Mucosa of descending colon (tissue), 3 donors: ENCODE measurements at regions not wholly inside any gene's neighbourhood (a gene's known extent, or its start where the extent isn't known, plus 50 kb on each side); places are given as distances from the start of the nearest gene placed in this dataset.

Source experiments
- ATAC-seq: fragments of 200-7000 bp; cut with Tn5 transposase; one replicate; pipeline ENCODE4 v1.9.1; 2020; ENCODE audit warnings: mild to moderate bottlenecking, moderate library complexity
- DNase-seq, 3 donors: peaks; one replicate each; pipeline ENCODE4 v3.0.0-alpha.2; 2020
- H3K36me3 ChIP-seq: fragments of 200-600 bp; one replicate; pipeline ENCODE4 v1.8.0; 2021; ENCODE audit warnings: low read depth, mild to moderate bottlenecking
- H3K4me1 ChIP-seq: fragments of 200-600 bp; one replicate; pipeline ENCODE4 v1.8.0; 2021; ENCODE audit warnings: low read depth, mild to moderate bottlenecking
- H3K4me3 ChIP-seq: fragments of 200-600 bp; one replicate; pipeline ENCODE4 v1.8.0; 2021; ENCODE audit warnings: mild to moderate bottlenecking
- H3K9me3 ChIP-seq: fragments of 200-600 bp; one replicate; pipeline ENCODE4 v1.8.0; 2021; ENCODE audit warnings: mild to moderate bottlenecking
- intact Hi-C, 2 donors: fragments of 100-400 bp; cut with DNase I in 1 of 2; cut with micrococcal nuclease in 1 of 2; formaldehyde crosslinking; loops; one replicate each; pipeline versions ENCODE4 v1.11.0 to v1.11.1; 2022; cut with DNase I, micrococcal nuclease
- TF ChIP-seq, protein P1 (sequence below): fragments of 200-600 bp; IDR thresholded peaks from one replicate; pipeline ENCODE4 v1.8.0; 2022; ENCODE audit warnings: antibody characterized with exemption, mild to moderate bottlenecking
- donor health status: DM: no; HTN: no; CAD: no; lungs with moderate emphysema.
- donor health status: DM: no; HTN: no; CAD: no.
- donor health status: DM: no; HTN: yes; CAD: no.

DNA sequence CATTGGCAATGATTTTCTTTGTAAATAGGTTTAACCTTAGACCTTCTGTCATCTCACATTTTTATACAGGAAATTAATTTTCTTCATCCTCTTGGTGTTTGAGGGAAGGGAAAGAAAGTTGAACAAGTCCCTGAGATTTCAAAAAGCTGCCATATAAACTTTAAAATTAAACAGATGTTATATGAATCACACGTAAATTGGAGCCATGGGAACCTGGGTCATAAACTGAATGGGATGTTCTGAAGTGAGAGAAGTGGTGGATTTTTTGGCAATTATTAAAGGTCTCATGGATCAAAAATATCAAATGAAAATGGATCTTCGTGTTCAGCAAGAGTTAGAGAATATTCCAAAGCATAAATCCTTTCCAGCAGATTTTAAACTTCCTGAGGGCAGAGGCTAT, 242.2 kb downstream of the DMRT2 start:
- TF ChIP-seq, protein P1, sequence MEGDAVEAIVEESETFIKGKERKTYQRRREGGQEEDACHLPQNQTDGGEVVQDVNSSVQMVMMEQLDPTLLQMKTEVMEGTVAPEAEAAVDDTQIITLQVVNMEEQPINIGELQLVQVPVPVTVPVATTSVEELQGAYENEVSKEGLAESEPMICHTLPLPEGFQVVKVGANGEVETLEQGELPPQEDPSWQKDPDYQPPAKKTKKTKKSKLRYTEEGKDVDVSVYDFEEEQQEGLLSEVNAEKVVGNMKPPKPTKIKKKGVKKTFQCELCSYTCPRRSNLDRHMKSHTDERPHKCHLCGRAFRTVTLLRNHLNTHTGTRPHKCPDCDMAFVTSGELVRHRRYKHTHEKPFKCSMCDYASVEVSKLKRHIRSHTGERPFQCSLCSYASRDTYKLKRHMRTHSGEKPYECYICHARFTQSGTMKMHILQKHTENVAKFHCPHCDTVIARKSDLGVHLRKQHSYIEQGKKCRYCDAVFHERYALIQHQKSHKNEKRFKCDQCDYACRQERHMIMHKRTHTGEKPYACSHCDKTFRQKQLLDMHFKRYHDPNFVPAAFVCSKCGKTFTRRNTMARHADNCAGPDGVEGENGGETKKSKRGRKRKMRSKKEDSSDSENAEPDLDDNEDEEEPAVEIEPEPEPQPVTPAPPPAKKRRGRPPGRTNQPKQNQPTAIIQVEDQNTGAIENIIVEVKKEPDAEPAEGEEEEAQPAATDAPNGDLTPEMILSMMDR, result no peak
- Histone ChIP-seq H3K9me3 (no peaks in the 10 kb centered on the region), H3K4me1 (no peaks in the 10 kb centered on the region), H3K4me3 (no peak overlapping the region), H3K36me3 (no peaks in the 10 kb centered on the region)
- no peak for ATAC-seq
- DNase-seq, result no peak
- intact Hi-C loops, result no loop called here

DNA sequence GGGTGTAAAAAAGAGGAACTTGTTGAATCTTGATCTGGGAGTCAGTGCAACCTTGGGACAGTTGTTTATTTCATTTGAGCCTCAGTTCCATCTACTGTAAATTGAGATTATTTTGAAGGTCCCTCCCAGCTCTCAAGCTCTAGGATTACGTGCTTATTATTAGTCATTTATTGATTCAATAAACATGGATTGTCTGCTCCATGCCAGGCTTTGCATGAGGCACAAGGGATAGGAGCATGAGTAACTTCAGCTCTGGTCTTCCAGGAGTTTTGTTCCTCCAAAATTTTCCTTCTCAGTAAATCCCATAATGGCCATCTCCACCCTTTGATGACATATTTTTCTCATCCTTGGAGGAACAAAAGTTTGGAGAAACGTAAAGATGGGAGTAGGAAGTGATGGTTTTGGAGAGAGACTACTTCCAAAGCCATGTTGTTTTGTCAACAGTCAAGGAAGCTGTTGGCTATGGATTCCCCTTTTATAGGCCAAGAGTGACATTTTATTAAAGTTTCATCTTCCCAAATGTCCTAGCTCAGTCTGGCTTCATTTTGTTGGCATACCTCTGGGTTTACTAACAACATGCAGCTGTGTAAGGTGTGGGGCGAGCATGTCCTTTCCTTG, 244.6 kb downstream of the DMRT2 start:
- DNase-seq, result no peak
- H3K4me1 ChIP-seq, result no peaks in the 10 kb centered on the region
- intact Hi-C loops, result no loop called here
- TF ChIP-seq, protein P1, result no peak
- no peaks in the 10 kb centered on the region for H3K9me3 ChIP-seq
- H3K4me3 ChIP-seq, result no peak overlapping the region
- no peak for ATAC-seq
- H3K36me3 ChIP-seq, result no peaks in the 10 kb centered on the region

DNA sequence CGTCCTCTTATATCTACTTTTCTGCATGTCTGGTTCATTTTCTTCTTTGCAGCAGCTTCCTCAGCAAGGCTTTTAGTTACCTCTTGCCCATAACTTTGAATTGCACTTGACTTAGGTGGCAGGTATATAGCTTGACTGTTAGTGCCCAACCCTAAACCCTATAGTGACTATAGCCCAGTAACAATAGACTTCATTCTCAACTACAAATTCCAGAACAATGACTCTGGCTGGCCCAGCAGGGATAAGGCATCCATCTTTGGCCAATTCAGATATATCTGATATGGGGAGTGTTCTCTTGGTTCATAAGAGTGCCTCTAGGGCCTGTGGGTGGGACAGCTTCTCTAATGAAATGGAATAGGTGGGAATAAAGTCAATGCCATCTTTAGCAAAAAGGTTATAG, 246.2 kb downstream of the DMRT2 start:
- no peaks in the 10 kb centered on the region for H3K9me3 ChIP-seq
- ATAC-seq (no peak), DNase-seq (no peak)
- no peak overlapping the region for H3K4me3 ChIP-seq
- TF ChIP-seq, protein P1, result no peak
- no peaks in the 10 kb centered on the region for H3K4me1 ChIP-seq
- intact Hi-C loops, result no loop called here
- H3K36me3 ChIP-seq, result no peaks in the 10 kb centered on the region

DNA sequence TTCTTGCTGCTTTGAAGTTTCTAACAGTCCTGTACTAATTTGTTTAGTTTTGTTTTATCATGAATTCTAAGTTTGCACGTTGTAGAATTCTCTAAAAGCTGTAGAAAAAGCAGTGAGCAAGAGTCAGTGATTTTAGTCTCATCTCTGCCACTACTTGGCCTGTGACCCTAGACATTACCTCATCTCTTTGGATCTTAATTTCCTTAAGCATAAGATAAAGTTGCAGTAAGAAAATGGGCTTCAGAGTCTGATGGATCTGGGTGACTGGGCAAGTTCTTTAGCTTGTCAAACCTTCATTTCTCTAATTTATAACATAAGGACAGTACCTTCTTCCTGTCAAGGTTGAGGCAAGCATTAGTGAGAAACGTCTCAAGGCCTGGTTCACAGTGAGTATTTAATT, 247.9 kb downstream of the DMRT2 start:
- no peak for ATAC-seq
- Histone ChIP-seq H3K4me1 (no peaks in the 10 kb centered on the region), H3K4me3 (no peak overlapping the region), H3K36me3 (no peaks in the 10 kb centered on the region), H3K9me3 (no peaks in the 10 kb centered on the region)
- DNase-seq, result no peak
- intact Hi-C loops, result no loop called here
- TF ChIP-seq, protein P1, result no peak

DNA sequence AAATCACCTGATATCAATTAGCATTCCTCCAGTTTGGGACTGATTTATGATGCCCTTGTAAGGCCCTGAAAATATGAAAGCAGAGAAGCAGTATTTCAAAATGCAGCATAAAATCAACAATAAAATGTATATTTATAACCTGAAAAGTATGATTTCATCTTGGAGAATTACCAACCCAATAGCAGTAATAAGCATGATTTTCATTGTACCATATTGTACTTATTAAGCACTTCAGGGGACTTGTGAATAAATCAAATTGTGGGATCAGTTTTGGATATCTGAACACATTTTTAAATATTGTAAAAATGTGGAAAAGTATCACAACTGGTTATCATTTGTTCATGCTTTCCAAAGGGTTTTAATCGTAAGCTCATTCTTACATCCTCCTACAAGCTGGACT, 250.8 kb downstream of the DMRT2 start:
- H3K4me3 ChIP-seq, result no peak overlapping the region
- DNase-seq, result no peak
- no peak for ATAC-seq
- TF ChIP-seq, protein P1, result no peak
- intact Hi-C loops, result no loop called here
- no peaks in the 10 kb centered on the region for H3K4me1 ChIP-seq
- H3K9me3 ChIP-seq, result no peaks in the 10 kb centered on the region
- H3K36me3 ChIP-seq, result no peaks in the 10 kb centered on the region

DNA sequence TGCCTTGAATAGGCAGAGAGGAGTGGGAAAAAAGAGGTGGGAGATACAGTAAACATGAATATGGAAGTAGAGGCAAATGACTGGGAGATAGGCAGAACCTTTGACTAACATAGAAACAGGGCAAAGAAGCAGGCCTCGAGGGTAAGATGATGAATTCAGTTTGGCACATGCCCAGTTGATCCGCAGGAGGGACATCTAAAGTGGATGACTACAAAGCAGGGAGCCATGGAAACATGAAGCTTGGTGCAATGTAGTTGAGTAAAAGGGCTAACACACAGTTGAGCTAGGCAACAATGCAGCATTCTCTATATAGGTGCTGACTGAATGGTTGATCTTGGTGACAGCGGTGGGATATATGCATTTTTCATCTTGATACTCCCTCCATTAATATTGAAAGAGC, 253.8 kb downstream of the DMRT2 start:
- no peaks in the 10 kb centered on the region for H3K4me1 ChIP-seq
- no peak for DNase-seq
- no peak for ATAC-seq
- intact Hi-C loops, result no loop called here
- no peaks in the 10 kb centered on the region for H3K9me3 ChIP-seq
- no peak overlapping the region for H3K4me3 ChIP-seq
- TF ChIP-seq, protein P1, result no peak
- no peaks in the 10 kb centered on the region for H3K36me3 ChIP-seq
